ENCODE measurements at regions not wholly inside any gene's neighbourhood (a gene's known extent, or its start where the extent isn't known, plus 50 kb on each side); places are given as distances from the start of the nearest gene placed in this dataset.
A peak's percentile ranks its signal among the peaks of the same experiment; 100 is the strongest.

DNA sequence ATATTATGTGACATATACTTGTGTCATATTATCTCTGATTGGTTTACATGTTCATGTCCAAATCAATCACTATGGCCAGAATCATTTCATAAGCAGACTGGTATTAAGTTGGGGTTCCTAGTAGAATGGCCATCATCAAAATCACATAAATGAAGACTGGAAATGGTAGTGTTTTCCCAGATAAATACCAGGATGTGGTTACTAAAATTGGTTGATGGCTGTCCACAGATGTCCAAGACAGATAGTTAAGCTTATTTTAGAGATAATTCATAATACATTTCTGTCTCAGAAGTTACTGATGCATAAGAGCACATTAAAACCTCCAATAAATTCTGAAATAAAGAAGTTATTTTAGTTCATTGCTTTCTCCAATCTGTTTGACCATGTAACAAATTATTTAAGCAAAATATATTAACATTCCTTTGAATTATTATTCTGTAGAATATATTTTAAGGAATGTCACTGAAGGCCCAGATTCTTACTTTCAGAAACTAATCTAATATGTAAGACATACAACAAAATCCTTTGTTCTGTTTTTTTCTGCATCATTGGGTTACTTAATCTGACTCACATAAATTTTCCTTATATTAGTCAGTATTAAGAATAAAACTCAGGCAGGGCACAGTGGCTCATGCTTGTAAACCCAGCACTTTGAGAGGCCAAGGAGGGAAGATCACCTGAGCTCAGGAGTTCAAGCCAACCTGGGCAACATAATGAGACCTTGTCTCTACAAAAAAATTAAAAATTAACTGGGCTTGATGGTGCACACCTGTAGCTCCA, 483.9 kb downstream of the PTPRC start:
- DNase-seq (ENCODE audit: low spot score) = no peak
- intact Hi-C loops (cut with DNase I) = no loop called here

DNA sequence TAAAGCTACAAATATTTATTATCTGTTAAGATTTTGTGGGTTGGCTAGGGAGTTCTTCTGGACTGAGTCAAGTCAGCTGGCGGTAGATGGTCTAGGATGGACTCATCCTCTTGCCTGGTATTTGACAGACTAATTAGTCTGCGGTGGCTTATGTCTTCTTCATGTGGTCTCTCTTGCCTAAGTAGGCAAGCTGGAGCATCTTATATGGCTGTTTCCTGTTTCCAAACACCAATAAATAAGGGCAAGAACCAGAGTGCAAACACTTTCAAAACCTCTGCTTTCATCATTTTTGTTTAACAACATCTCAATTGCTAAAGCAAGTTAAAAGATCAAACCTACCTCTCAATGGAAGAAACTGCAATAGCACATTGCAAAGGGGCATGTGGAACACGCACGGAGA, 484.8 kb downstream of the PTPRC start:
- no peak for DNase-seq (ENCODE audit: low spot score)
- intact Hi-C loops (cut with DNase I) = no loop called here

DNA sequence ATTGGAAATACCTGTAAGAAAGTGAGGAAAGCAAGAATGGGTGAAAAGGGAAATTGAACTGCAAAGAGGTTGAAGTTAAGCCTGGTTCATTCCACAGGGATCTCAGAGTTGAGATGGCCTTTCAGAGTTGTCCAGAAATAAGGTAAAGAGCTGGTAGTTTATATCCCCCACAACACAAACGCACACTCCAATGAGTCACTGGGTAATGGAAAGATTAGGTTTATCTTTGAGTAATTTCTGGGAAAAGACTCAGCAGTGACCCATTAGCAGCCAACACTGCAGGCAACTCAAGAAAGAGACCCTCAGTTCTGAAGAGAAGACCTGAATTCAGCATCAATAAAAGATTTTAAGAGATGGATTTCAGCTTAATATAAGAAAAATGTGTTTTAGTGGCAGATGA, 485.5 kb downstream of the PTPRC start:
- DNase-seq (ENCODE audit: low spot score) = no peak
- intact Hi-C loops (cut with DNase I) = no loop called here

DNA sequence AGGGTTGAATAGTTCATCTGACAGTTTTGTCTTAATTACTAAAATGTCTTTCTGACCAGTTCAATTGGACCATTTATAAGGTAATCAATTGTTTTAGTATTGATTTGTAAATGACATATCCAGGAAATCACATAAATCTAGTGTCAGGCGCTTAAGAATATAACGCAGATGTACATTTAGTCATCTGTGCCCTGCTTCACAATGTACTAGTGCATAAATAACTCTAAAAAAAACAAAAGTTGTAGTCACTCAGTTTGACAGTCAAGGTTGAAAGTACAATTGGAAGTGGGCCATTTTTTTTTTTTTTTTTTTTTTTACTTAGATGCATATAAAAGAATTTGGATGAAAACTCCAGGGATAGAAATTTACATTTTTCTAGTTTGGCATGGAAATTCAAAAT, 490.4 kb downstream of the PTPRC start:
- DNase-seq (ENCODE audit: low spot score) = no peak
- intact Hi-C loops (cut with DNase I) = no loop called here

DNA sequence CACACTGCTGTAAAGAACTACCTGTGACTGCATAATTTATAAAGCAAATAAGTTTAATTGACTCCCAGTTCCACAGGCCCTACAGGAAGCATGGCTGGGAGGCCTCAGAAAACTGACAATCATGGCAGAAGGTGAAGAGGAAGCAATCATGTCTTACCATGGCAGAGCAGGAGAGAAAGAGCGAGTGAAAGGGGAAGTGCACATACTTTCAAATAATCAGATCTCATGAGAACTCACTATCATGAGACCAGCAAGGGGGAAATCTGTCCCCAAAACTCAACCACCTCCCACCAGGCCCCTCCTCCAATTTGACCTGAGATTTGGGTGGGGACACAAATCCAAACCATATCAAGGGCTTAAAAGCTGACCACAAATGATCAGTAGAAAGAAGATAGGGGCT, 493.2 kb downstream of the PTPRC start:
- intact Hi-C loops (cut with DNase I) = no loop called here
- DNase-seq (ENCODE audit: low spot score) = no peak

DNA sequence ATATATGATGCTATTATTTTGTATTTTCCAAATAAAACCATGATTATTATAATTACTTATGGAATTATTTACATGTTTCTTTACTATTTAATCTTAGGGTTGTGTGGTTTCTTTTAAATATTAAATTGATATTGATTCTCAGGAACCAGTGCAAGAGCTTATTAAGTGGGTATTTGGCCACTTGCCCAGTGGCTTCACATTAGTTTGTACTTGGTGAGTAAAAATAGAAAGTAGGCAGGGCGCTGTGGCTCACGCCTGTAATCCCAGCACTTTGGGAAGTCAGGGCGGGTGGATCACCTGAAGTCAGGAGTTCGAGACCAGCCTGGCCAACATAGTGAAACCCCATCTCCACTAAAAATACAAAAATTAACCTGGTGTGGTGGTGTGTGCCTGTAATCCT, 497.1 kb downstream of the PTPRC start:
- intact Hi-C loops (cut with DNase I) = no loop called here
- peak; percentile 46 for DNase-seq (ENCODE audit: low spot score)

DNA sequence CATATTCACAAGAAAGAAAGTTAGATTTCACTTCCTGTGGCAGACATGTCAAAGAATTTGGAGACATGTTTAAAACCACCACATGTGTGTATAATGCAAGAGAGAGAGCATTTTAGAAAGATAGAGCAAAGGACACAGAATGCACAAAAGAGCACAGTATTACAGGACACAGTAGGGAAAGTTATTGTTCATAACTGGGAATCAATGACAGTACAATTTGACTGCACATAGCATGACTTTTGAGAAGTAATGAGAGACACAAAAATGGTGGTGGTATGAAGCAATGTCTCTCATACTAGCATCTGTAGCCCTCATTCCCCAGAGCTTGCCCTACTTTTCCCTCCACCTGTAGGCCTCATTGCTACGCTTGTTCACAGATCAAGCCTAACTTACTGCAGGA, 499.2 kb downstream of the PTPRC start:
- intact Hi-C loops (cut with DNase I) = no loop called here
- no peak for DNase-seq (ENCODE audit: low spot score)

DNA sequence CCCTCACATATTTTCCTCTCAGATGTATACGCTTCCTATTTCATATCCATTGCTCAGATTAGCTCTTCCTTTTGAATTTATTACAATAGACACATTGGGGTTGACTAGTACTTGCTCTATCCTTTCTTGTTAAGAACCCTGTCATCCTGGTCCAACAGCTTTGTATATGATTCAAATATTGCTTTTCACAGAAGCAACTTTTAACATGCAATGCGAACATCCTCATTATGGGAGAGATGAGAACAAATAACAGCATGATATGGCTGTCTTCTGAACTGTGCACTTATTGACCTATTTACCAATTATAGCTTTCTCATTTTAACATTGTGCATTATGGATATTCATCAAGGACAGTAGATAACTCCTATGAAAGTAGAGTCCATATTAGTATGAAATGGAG, 510.8 kb downstream of the PTPRC start:
- intact Hi-C loops (cut with DNase I) = no loop called here
- DNase-seq (ENCODE audit: low spot score) = no peak

DNA sequence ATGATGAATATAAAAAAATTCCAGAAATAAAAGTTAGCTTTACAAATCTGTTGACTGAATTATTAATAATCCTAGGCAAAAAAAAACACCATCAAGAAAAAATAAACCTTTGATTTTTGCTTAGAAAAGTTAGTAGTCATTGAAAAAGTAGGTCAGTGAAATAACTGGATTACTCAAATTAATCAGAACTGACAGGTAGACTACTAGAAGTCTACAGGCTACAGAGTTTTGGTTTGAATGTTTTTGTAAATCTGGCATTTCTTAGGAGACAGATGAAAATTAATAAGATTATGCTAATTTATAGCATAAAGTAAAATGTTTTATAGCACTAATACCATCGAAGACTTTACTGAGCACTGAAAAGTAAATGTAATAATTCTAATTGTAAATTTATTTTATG, 511.9 kb downstream of the PTPRC start:
- no peak for DNase-seq (ENCODE audit: low spot score)
- intact Hi-C loops (cut with DNase I) = no loop called here

DNA sequence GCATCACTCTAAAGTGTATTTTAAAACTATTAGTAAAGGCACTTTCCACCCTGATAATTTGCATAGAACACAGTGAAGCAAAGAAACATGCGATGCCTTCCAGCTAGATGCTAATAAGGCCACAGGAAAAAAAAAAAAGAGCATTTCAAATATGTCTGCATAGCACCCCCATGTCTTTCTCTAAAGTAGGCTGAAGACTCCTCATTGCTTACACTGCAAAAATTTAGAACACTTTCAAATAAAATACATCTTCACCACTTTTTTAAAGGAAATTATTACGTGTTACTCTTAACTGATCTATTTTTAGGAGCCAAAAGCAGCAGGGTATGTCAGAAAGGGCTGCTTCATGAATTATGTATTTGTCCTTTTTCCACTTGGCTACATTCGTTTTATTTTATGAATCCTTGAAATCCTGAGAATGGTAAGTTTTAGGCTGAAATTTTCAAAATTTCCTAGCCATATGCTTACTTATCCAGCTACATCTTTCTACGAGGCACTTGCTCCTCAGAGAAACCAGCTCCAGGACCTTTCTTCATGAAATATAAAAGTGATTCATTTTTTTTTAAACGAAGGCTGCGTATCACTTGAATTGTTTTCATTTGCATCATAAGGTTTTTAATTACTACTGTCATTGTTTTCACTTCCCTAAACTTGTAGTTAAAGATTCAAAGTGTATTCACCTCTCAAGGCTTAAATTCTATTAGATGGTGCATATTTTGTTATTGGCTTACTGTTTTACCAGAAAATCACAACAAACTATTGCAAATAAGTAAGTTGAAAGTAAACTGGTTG, 513.0 kb downstream of the PTPRC start:
- intact Hi-C loops (cut with DNase I) = no loop called here
- DNase-seq (ENCODE audit: low spot score) = no peak

DNA sequence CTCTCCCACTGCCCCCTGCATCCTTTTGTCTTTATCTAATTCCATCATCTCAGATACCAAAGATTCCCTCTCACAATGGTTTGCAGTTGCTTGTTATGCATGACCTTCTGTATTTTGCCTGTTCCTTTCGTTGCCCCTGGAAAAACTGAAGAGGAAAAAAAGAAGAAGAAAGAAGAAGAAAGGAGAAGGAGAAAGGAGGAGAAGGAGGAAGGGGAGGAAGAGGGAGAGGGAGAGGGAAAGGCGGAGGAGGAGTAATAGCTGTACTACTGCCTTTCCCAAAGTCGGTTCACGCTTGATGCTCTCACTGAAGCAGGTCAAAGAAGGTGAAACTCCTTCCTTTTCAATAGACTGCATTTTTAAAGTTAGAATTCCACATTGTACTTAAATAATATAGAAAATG, 513.8 kb downstream of the PTPRC start:
- intact Hi-C loops (cut with DNase I) = no loop called here
- DNase-seq (ENCODE audit: low spot score) = no peak

DNA sequence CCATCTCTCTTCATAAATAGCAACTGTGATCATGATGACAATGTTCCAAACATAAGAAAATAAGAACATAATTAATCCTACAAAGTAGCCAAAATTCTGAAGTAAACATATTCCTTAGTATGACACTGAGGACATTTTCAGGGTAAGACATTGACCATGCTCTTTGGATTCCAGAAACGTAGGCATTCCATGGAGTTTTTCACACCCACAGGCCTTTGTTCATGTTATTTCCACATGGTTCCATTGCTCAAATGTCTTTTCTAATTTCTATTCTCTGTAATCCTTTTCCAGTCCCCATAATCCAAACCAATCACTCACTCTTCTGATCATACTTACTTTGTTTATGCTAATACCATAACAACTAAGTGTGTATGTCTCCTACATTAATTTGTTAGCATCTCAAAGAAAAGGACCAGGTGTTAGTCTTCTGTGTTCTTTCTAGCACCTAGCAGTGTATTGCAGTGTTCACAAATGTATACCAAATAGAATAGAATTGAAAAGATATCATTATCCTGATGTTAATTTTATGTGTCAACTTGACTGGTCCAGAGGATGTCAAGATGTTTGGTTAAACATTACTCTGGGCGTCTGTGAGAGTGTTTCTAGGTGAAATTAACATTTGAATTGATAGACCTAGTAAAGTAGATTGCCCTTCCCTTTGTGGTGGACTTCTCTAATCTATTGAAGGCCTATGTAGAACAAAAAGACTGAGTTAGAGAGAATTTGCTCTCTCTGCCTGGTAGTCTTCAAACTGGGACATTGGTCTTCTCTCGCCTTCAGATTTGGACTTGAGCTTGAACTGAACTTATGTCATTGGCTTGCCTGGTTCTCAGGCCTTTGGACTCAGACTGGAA, 516.6 kb downstream of the PTPRC start:
- no peak for DNase-seq (ENCODE audit: low spot score)

DNA sequence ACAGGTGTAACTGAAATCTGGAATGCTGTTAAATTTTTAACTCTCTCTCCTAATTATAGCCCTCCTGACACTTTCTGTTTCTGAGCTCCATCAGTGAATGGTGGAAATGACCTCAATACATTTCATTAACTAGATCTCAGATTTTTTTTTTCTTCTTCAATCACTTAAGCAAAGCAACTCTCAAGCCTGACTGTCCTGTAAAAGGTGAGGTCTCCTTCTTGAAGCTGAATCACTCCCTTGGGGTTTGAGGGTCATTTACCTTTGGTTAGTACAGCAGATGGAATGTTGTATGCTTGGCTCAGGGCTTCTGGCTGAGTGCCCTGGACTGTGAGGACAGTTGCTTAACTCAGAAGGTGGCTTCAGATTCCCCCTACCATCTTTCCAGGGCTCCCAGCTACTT, 518.7 kb downstream of the PTPRC start:
- no peak for DNase-seq (ENCODE audit: low spot score)
- intact Hi-C loops (cut with DNase I) = no loop called here

More for the DNA sequence above, 516.6 kb downstream of the PTPRC start:
- intact Hi-C loops (cut with DNase I) = no loop called here

DNA sequence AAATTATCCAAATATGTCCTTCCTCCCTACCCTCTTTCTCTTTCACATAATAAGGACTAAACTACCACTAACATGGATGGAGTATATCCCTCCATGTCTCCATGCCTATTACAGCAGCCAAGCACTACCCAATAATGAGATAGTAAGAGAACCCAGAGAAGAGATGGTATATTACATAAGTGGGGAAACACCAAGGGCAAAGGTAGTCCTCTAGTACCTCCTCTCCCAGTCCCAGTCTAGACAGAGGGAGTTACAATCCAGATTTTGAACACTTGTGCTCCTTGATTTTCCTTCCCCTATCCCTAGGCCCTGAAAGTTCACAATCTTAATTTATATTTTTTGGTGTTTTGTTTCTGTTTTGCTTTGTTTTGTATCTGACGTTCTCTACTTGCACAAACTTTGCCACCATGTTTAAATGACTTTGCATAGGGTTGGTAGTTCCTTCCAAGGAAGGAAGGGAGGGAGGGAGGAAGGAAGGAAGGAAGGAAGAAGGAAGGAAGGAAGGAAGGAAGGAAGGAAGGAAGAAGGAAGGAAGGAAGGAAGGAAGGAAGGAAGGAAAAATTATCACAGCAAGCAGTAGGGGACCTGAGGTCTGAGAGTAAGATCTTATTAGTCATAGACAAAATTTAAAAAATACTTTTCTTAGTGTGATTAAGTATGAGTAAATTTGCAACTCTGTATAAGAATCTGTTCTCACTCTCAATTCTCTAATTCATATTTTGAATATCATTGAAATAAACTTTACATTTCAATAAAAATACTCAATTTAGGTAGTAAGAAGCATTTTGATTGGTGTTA, 521.9 kb downstream of the PTPRC start:
- intact Hi-C loops (cut with DNase I) = loop anchor here in 1 of 2 donors (2.0 kb wide), 1 partner anchor 48 kb away; no protein-coding TSS in a partner anchor
- DNase-seq (ENCODE audit: low spot score) = no peak

DNA sequence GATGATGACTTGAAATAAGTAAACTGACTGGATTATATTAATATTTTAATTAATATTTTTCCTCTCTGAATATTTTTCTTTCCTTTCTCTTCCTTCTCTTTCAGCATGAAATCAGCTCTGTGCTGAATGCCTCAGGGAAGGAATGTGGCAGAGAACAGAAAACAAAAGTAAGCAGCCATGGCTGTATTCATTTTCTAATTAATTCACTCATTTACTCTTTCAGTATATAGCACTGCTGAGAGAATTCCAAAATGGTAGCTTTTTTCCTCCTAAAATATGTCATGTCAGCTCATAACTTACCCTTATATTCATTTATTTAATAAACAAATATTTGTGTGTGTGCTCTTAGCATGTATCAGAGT, 522.5 kb downstream of the PTPRC start:
- DNase-seq (ENCODE audit: low spot score) = no peak
- intact Hi-C loops (cut with DNase I) = loop anchor here in 1 of 2 donors (2.0 kb wide), 1 partner anchor 48 kb away; no protein-coding TSS in a partner anchor

DNA sequence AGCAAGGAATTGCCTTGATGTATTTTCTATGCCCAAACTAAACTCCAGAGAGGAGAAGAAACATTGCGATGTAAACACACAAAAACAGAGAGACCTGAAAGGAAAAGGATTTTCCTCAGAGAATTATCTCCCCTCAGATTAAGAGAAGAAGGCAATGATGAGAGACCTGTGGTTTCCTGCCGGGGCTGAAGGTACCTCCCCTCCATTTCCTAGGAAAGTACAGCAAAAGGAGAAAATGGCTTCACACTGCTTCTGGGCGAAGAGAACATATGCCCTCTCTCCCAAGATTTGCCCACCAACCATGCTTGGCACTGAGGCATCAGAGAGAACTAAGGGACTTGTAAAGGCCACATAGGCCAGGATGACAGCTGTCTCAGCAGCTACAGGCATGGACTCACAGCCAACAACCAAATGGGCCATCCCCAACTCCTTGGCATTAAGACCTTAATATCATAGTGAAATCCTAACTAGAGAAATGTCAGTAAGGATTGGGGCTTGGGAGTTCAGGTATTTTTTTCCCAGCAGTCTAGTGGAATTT, 523.0 kb downstream of the PTPRC start:
- DNase-seq (ENCODE audit: low spot score) = no peak
- intact Hi-C loops (cut with DNase I) = loop anchor here in 1 of 2 donors (2.0 kb wide), 1 partner anchor 49 kb away; no protein-coding TSS in a partner anchor

DNA sequence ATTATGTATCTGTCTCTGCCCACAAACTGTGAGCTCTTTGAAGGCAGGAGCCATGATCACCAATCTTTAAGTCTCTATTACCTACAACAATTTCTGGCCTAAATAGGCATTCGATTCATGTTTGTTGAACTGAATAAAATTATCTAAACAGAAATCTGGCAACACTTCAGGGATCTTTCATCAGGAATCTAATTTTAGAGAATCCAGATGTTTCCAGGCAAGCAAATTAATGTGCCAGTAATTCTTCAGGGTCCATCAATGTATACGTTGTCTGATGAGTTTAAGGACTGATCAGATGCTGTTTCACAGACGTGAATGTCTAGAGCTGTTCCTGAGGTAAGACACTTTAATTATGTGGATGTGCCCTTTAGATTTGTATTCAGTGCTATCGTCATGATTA, 524.4 kb downstream of the PTPRC start:
- no peak for DNase-seq (ENCODE audit: low spot score)
- intact Hi-C loops (cut with DNase I) = no loop called here

DNA sequence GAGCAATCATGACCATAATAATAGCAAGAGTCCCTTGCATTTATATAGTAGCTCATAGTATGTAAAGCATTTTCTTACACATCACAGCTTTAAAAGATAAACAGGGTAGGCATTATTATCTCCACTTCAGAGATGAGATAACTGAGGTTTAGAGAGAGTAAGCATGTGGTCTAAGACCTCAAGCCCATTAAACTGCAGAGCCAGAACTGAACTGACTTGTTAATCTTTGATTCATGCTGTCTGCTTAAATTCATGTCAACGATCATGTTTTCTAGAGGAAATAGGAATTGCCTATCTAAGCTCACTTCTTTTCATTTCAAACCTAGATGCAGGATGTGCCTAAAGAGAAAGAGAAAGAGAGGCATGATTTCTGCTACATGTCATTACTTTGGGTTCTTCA, 524.8 kb downstream of the PTPRC start:
- intact Hi-C loops (cut with DNase I) = no loop called here
- no peak for DNase-seq (ENCODE audit: low spot score)

DNA sequence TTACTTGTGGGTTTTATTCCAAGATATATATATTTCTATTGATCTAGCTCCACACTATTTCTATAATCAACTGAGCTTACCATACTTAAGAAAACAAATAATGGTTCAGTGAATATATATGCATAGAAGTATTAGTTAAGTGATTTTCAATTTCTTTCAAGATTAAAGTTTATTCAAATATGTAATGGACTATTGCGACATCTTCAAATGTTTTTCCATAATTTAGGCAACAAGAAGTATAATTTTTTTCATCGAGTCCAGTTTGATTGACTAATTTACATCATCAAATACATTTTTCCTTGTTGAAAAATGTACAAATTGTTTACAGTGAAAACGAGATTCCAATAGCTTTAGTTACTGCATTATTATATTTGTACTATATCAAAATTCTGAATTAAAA, 528.6 kb downstream of the PTPRC start:
- intact Hi-C loops (cut with DNase I) = no loop called here
- no peak for DNase-seq (ENCODE audit: low spot score)

Measured in posterior vena cava (tissue), 2 donors.